ENCODE measurements at regions not wholly inside any gene's neighbourhood (a gene's known extent, or its start where the extent isn't known, plus 50 kb on each side); places are given as distances from the start of the nearest gene placed in this dataset.

DNA sequence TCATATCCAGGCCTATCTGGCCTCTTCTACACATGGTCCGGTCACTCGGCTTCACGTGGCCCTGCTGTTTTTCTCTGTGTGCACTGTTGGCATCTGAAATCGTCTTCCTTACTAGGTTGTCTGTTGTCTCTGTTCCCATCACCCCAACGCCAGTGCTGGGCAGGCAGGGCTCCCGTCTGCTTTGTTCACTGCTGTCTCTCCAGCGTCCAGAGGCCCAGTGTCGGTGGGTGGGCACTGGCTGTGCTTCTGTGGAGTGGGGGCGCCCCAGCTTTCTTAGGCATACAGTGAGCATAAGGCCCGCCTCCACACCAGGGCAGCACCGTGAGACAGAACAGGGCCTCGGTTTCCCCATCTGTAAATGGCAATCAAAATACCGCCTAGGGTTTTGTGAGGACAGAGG lies 153.1 kb downstream of the BCL11B start:
- no peak for DNase-seq

Data from GF-D8 (cell line).